Stimulated activated naive B cell treated with anti-CD40 and anti-IgM and Interleukin-4, amounts not matched to agents 10 μg/mL and 1 μg/mL and 100 μg/mL, for 72 hours (primary cell): ENCODE measurements at regions not wholly inside any gene's neighbourhood (a gene's known extent, or its start where the extent isn't known, plus 50 kb on each side); places are given as distances from the start of the nearest gene placed in this dataset.

Experiments used
- ATAC-seq, 2 donors: fragments of 150-1000 bp; cut with Tn5 transposase; replicated peaks; 2 replicates each; pipeline ENCODE4 v1.10.0; 2021; ENCODE audit warnings: moderate library complexity in 1 of 2
- DNase-seq: peaks from one replicate; pipeline ENCODE4 v3.0.0; 2021
- H3K27ac Mint-ChIP-seq: one replicate; pipeline ENCODE4 v1.8.0; 2022; ENCODE audit warnings: mild to moderate bottlenecking, mixed read lengths
- H3K27me3 Mint-ChIP-seq, 2 donors: one replicate each; pipeline ENCODE4 v1.8.0; 2022; ENCODE audit warnings: mixed read lengths in 2 of 2
- H3K36me3 Mint-ChIP-seq, 2 donors: one replicate each; pipeline ENCODE4 v1.8.0; 2022; ENCODE audit warnings: mixed read lengths in 2 of 2, mild to moderate bottlenecking in 1 of 2
- H3K4me1 Mint-ChIP-seq, 2 donors: one replicate each; pipeline ENCODE4 v1.8.0; 2022; ENCODE audit warnings: mixed read lengths in 2 of 2, mild to moderate bottlenecking in 1 of 2
- H3K4me3 Mint-ChIP-seq, 2 donors: one replicate each; pipeline ENCODE4 v1.8.0; 2022; ENCODE audit warnings: mild to moderate bottlenecking in 2 of 2, mixed read lengths in 2 of 2, moderate library complexity in 1 of 2
- H3K9me3 Mint-ChIP-seq, 2 donors: one replicate each; pipeline ENCODE4 v1.8.0; 2022; ENCODE audit warnings: mixed read lengths in 2 of 2, mild to moderate bottlenecking in 1 of 2

DNA sequence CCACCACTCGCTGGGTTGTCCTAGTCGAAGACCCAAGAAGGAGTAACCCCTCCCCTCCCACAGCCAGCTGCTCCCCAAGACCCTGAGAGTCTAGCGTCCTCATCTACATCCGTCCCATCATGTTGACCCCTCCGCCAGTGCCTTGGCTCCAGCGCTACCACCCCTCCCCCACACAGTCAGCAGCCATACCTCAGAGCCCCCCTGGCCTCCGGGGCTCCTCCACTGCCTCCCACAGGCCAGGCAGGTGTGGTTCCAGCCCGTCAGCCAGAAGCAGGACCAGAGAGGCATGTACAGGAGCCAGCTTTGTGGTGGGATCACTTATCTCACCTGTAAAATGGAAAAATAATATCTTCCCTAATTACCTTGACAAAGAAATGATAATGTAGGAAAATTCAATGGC lies 51.5 kb upstream of the PHF21B start:
- no peak overlapping the region for H3K4me3 Mint-ChIP-seq
- ATAC-seq (no peak), DNase-seq (no peak)
- H3K4me1 Mint-ChIP-seq, result peaks cover 0 to 9% of the 10 kb centered on the region in 2 donors
- H3K27ac Mint-ChIP-seq, result no peak overlapping the region
- H3K36me3 Mint-ChIP-seq, result no peaks in the 10 kb centered on the region
- peaks cover 8 to 22% of the 10 kb centered on the region in 2 donors for H3K27me3 Mint-ChIP-seq
- H3K9me3 Mint-ChIP-seq, result no peaks in the 10 kb centered on the region

GRCh38 chr22:45064313-45065278 lies 54.8 kb upstream of the PHF21B start:
- H3K9me3 Mint-ChIP-seq, result peaks cover 4 to 6% of the 10 kb centered on the region in 2 donors
- no peaks in the 10 kb centered on the region for H3K36me3 Mint-ChIP-seq
- peak; percentile 13 for DNase-seq
- ATAC-seq, result peak; percentile 68 to 83
- peaks cover 0 to 9% of the 10 kb centered on the region in 2 donors for H3K4me1 Mint-ChIP-seq
- no peak overlapping the region for H3K4me3 Mint-ChIP-seq
- no peak overlapping the region for H3K27ac Mint-ChIP-seq
- H3K27me3 Mint-ChIP-seq, result peaks cover 4 to 33% of the 10 kb centered on the region in 2 donors

GRCh38 chr22:45065726-45066125 lies 55.9 kb upstream of the PHF21B start:
- peaks cover 4 to 6% of the 10 kb centered on the region in 2 donors for H3K9me3 Mint-ChIP-seq
- no peak overlapping the region for H3K27ac Mint-ChIP-seq
- H3K36me3 Mint-ChIP-seq, result no peaks in the 10 kb centered on the region
- DNase-seq (no peak), ATAC-seq (no peak)
- peaks cover 0 to 9% of the 10 kb centered on the region in 2 donors for H3K4me1 Mint-ChIP-seq
- H3K4me3 Mint-ChIP-seq, result no peak overlapping the region
- peaks cover 5 to 34% of the 10 kb centered on the region in 2 donors for H3K27me3 Mint-ChIP-seq

DNA sequence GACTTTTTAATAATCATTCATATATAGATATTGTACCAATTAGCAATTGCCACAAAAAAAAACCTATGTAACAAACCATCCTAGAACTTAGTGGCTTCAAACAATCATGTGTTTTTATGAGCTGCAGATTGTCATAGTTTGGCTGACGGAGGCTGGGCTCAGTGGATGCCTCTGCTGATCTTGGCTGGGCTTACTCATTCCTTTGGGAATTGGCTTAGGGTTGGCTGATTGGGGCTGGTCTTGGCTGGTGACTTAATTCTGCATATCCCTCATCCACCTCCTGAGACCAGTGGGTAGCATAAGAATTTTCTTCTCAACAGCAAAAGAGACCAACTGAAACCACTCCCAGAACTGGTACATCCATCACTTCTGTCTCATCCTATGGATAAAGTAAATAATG lies 57.9 kb upstream of the PHF21B start:
- Mint-ChIP-seq H3K4me3 (no peak overlapping the region), H3K27ac (no peak overlapping the region), H3K36me3 (no peaks in the 10 kb centered on the region), H3K4me1 (peaks cover 0 to 9% of the 10 kb centered on the region in 2 donors), H3K27me3 (peaks cover 17 to 44% of the 10 kb centered on the region in 2 donors), H3K9me3 (peaks cover 4 to 6% of the 10 kb centered on the region in 2 donors)
- DNase-seq (no peak), ATAC-seq (no peak)

GRCh38 chr22:45069925-45070324 lies 60.1 kb upstream of the PHF21B start:
- H3K27ac Mint-ChIP-seq, result no peak overlapping the region
- no peaks in the 10 kb centered on the region for H3K4me1 Mint-ChIP-seq
- H3K4me3 Mint-ChIP-seq, result no peak overlapping the region
- peaks cover 26 to 55% of the 10 kb centered on the region in 2 donors for H3K27me3 Mint-ChIP-seq
- ATAC-seq (no peak), DNase-seq (no peak)
- H3K36me3 Mint-ChIP-seq, result no peaks in the 10 kb centered on the region
- H3K9me3 Mint-ChIP-seq, result peaks cover 4 to 6% of the 10 kb centered on the region in 2 donors

- no peaks in the 10 kb centered on the region for H3K36me3 Mint-ChIP-seq
- peaks cover 4 to 6% of the 10 kb centered on the region in 2 donors for H3K9me3 Mint-ChIP-seq
- ATAC-seq, result no peak
- H3K4me1 Mint-ChIP-seq, result no peaks in the 10 kb centered on the region
- DNase-seq, result no peak
- H3K27ac Mint-ChIP-seq, result no peak overlapping the region
- H3K27me3 Mint-ChIP-seq, result peaks cover 34 to 58% of the 10 kb centered on the region in 2 donors
- H3K4me3 Mint-ChIP-seq, result no peak overlapping the region
Measured at GRCh38 chr22:45071618-45072017, 61.8 kb upstream of the PHF21B start.

- Mint-ChIP-seq H3K9me3 (peaks cover 4 to 6% of the 10 kb centered on the region in 2 donors), H3K4me3 (peak overlapping the region in 1 of 2 donors; percentile 9), H3K4me1 (no peaks in the 10 kb centered on the region), H3K36me3 (no peaks in the 10 kb centered on the region), H3K27me3 (peaks cover 34 to 53% of the 10 kb centered on the region in 2 donors), H3K27ac (no peak overlapping the region)
- ATAC-seq (no peak), DNase-seq (no peak)
Measured at GRCh38 chr22:45072322-45072903, 62.6 kb upstream of the PHF21B start.

- Mint-ChIP-seq H3K27me3 (peaks cover 34 to 59% of the 10 kb centered on the region in 2 donors), H3K36me3 (no peaks in the 10 kb centered on the region), H3K4me1 (no peaks in the 10 kb centered on the region), H3K4me3 (no peak overlapping the region), H3K9me3 (peaks cover 3 to 4% of the 10 kb centered on the region in 2 donors), H3K27ac (no peak overlapping the region)
- no peak for DNase-seq
- ATAC-seq, result no peak
Measured at GRCh38 chr22:45073064-45073463, 63.3 kb upstream of the PHF21B start.

DNA sequence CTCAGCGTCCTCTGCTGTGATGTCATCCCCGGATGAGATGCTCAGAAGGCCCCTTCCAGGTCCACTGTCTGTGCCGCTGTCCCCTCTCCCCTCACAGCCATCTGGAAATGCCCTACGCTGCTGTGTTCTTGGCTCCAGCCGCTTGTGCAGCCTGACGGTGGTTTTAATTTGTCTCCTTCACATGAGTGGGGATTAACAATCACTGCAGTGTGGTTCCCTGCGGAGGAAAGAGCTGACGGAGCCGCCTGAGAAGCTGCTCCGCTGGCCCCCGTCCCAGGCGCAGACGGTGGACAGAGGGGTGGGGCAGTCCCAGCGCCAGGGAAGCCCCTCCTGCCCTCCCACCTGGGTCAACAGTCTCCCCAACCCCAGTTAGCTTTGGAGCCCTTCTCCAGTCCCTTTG lies 67.5 kb upstream of the PHF21B start:
- peaks cover 4 to 6% of the 10 kb centered on the region in 2 donors for H3K9me3 Mint-ChIP-seq
- peaks cover 4 to 6% of the 10 kb centered on the region in 2 donors for H3K36me3 Mint-ChIP-seq
- DNase-seq (no peak), ATAC-seq (no peak)
- H3K4me3 Mint-ChIP-seq, result no peak overlapping the region
- peaks cover 34 to 47% of the 10 kb centered on the region in 2 donors for H3K27me3 Mint-ChIP-seq
- peaks cover 0 to 4% of the 10 kb centered on the region in 2 donors for H3K4me1 Mint-ChIP-seq
- no peak overlapping the region for H3K27ac Mint-ChIP-seq

DNA sequence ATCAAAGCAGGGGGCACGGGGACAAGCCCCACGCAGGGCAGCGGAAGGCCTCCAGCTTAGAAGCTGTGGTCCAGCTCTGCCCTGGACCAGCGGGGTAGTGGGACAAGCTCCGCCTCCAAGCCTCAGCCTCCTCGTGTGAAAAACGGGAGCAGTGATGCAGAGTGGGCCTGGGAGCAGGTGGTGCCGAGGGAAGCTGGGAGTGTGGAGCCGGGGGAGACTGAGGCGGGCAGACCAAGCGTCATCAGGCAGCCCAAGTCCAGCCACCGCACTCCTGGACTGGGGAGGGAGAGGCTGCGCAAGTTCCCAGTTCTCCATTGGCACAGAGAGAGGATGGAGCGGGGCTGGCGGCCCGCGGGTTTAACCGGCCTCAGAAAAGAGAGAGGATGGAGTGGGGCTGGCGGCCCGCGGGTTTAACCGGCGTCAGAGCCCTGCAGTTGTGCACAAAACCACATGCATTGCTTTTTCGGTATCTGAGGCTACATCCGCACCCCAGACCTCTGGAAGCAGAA lies 68.1 kb upstream of the PHF21B start:
- DNase-seq (no peak), ATAC-seq (no peak)
- Mint-ChIP-seq H3K4me3 (no peak overlapping the region), H3K27ac (no peak overlapping the region), H3K9me3 (peaks cover 4 to 6% of the 10 kb centered on the region in 2 donors), H3K27me3 (peaks cover 31 to 47% of the 10 kb centered on the region in 2 donors), H3K36me3 (peaks cover 4 to 6% of the 10 kb centered on the region in 2 donors), H3K4me1 (peaks cover 0 to 4% of the 10 kb centered on the region in 2 donors)

DNA sequence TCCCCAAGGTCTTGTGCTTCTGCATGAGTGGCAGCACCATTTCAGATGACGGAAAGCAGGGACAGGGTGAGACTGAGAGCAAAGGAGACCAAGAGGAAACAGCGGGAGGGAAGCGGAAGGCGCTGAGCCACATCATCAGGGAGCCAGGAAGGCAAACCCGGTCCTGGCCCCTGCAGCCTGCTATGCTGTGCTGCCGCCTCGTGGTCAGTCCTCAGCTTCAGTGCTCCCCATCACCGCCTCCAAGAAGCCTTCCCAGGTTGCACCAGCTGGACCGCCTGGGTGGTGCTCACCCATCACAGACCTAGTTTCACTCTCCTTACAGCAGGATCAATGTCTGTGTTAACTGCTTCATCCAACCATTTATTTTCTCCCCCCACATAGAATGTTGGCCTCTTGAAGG lies 73.0 kb upstream of the PHF21B start:
- H3K27ac Mint-ChIP-seq, result no peak overlapping the region
- DNase-seq (no peak), ATAC-seq (no peak)
- peaks cover 4 to 6% of the 10 kb centered on the region in 2 donors for H3K36me3 Mint-ChIP-seq
- no peak overlapping the region for H3K4me3 Mint-ChIP-seq
- peaks cover 0 to 4% of the 10 kb centered on the region in 2 donors for H3K4me1 Mint-ChIP-seq
- H3K27me3 Mint-ChIP-seq, result peaks cover 36 to 37% of the 10 kb centered on the region in 2 donors
- peaks cover 4 to 9% of the 10 kb centered on the region in 2 donors for H3K9me3 Mint-ChIP-seq

- Mint-ChIP-seq H3K27me3 (peaks cover 34 to 38% of the 10 kb centered on the region in 2 donors), H3K27ac (no peak overlapping the region), H3K4me3 (no peak overlapping the region), H3K4me1 (peaks cover 0 to 4% of the 10 kb centered on the region in 2 donors), H3K36me3 (peaks cover 4 to 6% of the 10 kb centered on the region in 2 donors), H3K9me3 (peaks cover 4 to 9% of the 10 kb centered on the region in 2 donors)
- no peak for DNase-seq
- ATAC-seq, result no peak
Measured at GRCh38 chr22:45083659-45084305, 74.0 kb upstream of the PHF21B start.

DNA sequence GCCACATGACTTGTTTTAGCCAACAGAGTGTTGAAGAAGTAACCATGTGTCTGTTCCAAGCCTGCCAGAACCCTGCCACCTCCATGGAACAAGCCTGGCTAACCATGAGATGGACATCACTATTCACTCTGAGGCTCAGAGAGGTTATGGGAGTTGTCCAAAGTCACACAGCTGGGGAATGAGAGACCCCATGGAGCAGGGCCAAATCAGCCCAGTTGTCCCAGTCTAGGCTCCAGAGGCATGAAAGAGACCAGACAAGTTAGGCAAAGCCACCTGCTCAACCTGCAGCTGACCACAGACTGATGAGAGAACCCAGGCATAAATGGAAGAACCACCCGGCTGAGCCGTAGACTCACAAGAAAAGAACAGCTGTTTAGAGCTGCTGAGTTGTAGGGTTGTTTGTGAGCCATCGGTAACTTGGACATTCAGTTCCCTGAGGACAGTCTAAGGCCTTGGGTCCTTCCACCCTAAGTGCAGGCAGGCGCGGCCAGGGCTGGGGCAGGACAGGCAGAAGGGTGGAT lies 74.7 kb upstream of the PHF21B start:
- peaks cover 34 to 38% of the 10 kb centered on the region in 2 donors for H3K27me3 Mint-ChIP-seq
- H3K27ac Mint-ChIP-seq, result no peak overlapping the region
- H3K9me3 Mint-ChIP-seq, result peaks cover 4 to 9% of the 10 kb centered on the region in 2 donors
- H3K36me3 Mint-ChIP-seq, result peaks cover 4 to 6% of the 10 kb centered on the region in 2 donors
- H3K4me3 Mint-ChIP-seq, result no peak overlapping the region
- DNase-seq, result no peak
- ATAC-seq, result no peak
- peaks cover 0 to 4% of the 10 kb centered on the region in 2 donors for H3K4me1 Mint-ChIP-seq

DNA sequence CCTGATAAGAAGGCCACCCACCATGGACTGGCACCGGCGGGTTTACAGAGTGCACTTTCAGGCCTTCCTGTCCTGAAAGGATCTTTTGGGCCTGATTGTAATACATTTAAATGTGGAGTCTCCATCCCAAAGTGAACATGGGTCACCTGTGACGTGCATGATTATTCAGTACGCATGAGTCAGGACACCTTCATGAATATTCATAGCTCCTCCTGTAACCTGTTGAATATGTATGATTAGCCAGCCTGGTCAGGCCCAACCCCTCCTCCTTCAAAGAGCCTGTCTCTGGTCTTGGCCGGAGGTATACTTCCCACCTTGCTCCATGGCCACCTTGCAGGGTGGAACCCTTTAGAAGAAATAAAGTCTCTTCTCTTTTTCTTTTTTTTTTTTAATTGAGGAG lies 75.9 kb upstream of the NUP50 start:
- H3K27me3 Mint-ChIP-seq, result peaks cover 31 to 37% of the 10 kb centered on the region in 2 donors

More for the DNA sequence above, 75.9 kb upstream of the NUP50 start:
- DNase-seq (no peak), ATAC-seq (no peak)
- Mint-ChIP-seq H3K9me3 (peaks cover 3 to 4% of the 10 kb centered on the region in 2 donors), H3K27ac (no peak overlapping the region), H3K4me3 (no peak overlapping the region), H3K36me3 (no peaks in the 10 kb centered on the region), H3K4me1 (no peaks in the 10 kb centered on the region)
